Epithelial cell of esophagus (primary cell): ENCODE measurements at regions not wholly inside any gene's neighbourhood (a gene's known extent, or its start where the extent isn't known, plus 50 kb on each side); places are given as distances from the start of the nearest gene placed in this dataset.
"Not testable (repeated sequence)": the region's sequence is repeated elsewhere in the genome, so short reads cannot be mapped to it uniquely, and the experiment has no call there.

Experiments used
- DNase-seq: peaks from one replicate; pipeline ENCODE4 v3.0.0; 2010; ENCODE audit warnings: low read depth
- H3K4me3 ChIP-seq: 2 replicates; pipeline ENCODE4 v1.5.1; 2011; ENCODE audit warnings: mild to moderate bottlenecking, low read length, control low read depth
- TF ChIP-seq, protein P1 (sequence below): IDR thresholded peaks from 2 replicates; pipeline ENCODE4 v1.5.1; 2011; ENCODE audit warnings: low read depth, mild to moderate bottlenecking, low read length, control low read depth, inconsistent platforms; ENCODE audit not compliant: insufficient read depth; ENCODE audit errors: missing control alignments

DNA sequence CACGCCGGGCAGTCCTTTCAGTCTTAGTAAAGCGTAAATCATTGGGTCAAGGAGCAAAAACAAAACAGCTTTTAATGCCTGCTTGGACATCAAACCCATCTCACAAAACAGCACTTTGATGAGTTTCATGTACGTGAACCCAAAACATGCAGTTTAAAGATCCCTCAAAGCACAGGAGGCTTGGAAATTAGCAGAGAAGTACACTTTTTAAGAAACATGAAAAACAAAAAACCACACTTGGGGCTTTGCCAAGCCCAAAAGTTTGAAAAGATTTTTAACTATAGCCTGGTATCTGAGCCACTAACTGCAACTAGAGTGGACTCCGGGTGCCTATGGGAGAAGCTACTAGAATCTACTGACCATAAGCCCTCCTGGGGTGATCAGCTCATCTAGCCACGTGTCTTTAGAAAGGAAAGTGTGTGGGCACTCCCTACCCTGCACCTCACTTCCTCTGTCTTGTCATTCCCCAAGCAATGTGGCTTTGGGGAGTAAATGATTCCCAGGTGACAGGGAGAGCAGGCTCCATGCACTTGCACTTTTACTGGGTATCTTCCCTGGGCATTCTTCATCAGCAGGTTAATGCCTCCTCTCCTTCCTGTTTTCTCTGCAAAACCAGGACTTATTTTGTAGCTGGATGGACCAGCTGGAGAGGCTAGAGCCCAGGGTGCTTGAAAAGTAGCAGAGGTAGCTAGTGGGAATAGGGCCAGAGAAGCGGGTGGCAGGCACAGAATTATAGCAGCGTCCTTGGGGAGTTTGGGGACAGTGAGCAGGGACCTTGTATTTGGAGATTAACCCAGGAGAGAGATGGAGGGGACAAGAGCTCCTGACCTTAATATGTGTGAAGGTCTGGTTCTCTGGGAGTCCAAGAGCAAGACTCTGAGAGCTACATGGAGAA is 339.3 kb downstream of the BCL11B start:
- H3K4me3 ChIP-seq, result no peak overlapping the region
- TF ChIP-seq, protein P1, sequence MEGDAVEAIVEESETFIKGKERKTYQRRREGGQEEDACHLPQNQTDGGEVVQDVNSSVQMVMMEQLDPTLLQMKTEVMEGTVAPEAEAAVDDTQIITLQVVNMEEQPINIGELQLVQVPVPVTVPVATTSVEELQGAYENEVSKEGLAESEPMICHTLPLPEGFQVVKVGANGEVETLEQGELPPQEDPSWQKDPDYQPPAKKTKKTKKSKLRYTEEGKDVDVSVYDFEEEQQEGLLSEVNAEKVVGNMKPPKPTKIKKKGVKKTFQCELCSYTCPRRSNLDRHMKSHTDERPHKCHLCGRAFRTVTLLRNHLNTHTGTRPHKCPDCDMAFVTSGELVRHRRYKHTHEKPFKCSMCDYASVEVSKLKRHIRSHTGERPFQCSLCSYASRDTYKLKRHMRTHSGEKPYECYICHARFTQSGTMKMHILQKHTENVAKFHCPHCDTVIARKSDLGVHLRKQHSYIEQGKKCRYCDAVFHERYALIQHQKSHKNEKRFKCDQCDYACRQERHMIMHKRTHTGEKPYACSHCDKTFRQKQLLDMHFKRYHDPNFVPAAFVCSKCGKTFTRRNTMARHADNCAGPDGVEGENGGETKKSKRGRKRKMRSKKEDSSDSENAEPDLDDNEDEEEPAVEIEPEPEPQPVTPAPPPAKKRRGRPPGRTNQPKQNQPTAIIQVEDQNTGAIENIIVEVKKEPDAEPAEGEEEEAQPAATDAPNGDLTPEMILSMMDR, result no peak

DNA sequence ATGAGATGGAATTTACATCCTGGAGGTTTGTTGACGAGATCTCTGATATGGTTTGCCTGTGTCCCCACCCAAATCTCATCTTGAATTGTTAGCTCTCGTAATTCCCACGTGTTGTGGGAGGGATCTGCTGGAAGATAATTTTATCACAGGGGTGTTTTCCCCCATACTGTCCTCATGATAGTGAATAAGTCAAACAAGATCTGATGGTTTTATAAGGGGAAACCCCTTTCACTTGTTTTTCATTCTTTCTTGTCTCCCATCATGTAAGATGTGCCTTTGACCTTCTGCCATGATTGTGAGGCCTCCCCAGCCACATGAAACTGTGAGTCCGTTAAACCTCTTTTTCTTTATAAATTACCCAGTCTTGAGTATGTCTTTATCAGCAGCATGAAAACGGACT is 337.4 kb downstream of the BCL11B start:
- H3K4me3 ChIP-seq, DNase-seq: not testable (repeated sequence)

More for the DNA sequence above, 339.3 kb downstream of the BCL11B start:
- DNase-seq, result no peak

DNA sequence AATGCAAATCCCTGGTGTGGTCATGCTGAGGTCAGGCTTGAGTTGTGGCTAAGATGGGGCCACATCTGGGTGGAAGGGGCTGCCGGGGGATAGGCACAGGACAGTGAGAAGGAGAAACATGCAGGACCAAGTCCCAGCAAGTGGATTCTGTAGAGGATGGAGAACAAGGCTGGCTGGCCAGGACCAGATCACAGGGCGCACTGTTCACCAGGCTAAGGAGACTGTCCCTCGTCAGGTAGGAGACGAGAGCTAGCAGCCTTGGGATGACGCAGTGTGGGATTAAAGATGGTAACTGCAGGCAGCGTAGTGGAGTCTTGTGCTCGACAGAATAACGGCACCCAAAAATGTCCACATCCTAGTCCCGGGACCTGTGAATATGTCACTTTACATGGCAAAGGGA is 336.1 kb downstream of the BCL11B start:
- no peak overlapping the region for H3K4me3 ChIP-seq
- no peak for DNase-seq
- TF ChIP-seq, protein P1, result no peak

DNA sequence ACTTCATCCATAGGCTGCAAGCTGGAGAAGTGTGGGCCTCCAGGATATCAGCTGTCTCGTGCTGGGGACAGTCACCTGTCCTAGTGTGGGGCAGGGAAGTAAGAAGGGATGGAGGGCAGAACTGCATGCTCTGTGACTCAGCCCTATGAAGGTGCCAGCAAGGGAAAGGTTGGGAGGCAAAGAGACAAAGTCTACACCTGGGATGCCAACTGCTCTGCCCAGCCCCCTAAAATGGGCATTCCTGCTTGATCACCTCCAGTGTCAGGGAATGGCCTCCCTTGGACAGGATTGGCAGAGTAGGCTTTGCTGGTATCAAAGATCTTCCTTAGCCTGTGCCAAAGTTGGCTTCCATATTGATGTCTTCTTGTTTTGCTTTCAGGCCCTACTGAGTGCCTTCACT is 335.0 kb downstream of the BCL11B start:
- no peak for DNase-seq
- TF ChIP-seq, protein P1, result no peak
- H3K4me3 ChIP-seq, result no peak overlapping the region

DNA sequence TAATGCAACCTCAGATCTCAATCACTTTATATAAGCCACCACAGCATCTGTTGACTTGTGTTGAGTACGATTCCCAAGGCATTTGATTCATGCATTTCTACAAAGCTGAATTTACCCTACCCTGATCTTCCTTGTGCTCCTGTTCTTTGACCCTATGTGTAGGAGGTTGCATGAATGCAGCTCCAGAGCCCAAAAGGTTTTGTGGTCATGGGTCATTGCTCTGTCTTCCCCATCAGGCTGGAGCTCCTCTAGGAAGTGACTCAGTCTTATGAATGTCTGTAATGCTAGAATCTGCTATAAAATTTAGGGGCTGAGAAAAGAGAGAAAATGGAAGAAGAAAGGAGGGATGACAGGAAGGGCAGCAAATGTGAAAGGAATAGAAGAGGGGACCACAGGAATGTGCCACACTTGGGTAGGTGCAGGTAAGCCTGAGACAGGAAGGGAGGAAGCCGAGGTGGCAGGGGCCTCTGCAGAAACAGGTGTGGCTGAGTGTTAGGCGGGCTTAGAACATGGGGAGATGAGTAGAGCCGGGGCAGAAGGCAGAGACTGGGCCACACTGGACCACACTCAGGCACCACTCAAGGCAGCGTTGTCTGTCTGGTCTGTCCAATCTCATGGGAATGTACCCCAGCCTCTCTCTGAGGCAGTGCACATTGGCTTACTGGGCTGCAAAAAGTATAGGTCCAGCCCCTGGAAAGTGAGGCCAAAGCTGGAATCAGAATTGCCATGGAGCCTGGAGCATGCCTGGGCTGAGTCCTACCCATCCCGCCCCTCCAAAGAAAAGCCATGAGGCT is 334.1 kb downstream of the BCL11B start:
- H3K4me3 ChIP-seq, result no peak overlapping the region
- no peak for DNase-seq
- TF ChIP-seq, protein P1, result no peak

DNA sequence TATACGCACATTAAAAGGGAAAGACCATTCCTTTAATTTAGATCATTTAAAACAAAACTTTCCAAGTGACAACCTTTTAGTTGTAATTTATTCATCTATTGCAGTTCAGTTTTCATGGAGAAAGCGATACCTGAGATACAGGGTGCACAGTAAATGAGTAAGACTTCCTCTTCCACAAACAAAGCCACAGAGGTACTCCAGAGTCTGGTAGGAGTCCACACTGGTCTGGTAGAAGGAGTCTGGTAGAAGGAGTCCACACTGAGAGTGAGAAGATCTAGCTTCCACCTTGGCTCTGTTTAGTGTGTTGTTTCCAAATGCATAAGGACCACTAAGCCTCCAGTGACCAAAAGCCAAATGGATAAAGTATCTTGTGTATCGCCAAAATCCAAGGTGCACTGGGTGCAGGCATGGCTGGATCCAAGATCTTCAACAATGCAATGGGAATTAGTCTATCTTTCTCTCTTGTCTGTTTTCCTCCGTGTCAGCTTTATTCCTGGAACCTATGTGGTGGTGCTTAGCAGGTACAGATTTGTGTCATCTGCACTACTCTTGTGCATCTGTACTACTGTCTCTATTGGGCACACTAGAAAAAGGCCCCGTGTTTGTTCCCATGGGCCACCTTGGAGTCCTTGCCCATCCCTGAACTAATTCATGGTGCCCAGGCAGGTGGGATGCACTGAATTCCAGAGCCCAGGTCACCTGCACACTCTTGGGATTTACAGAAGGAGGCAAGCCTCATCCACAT is 331.1 kb downstream of the BCL11B start:
- H3K4me3 ChIP-seq, result no peak overlapping the region
- DNase-seq, result no peak
- TF ChIP-seq, protein P1, result no peak

DNA sequence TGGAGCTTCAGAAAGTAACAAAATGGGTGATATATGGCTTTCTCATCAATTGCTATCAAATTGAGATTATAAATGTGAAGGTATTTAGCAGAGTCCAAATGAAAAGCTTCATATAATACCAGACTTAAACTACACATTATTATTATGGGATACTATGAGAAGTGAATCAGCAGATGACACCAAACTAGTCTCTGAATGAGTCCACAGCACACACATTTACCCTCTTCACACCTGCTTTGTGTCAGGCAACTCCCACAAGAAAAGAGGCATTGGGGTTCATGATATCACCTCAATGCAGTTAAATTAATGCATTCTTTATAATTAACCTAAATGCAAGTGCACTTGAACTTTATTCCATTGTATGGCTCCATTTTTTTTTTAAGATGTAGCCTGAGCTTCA is 330.5 kb downstream of the BCL11B start:
- DNase-seq, result no peak
- H3K4me3 ChIP-seq, result no peak overlapping the region
- TF ChIP-seq, protein P1, result no peak
